ENCODE measurements at regions not wholly inside any gene's neighbourhood (a gene's known extent, or its start where the extent isn't known, plus 50 kb on each side); places are given as distances from the start of the nearest gene placed in this dataset.

- no peak for DNase-seq
Measured at GRCh38 chr10:31081937-31082840, 50.5 kb upstream of the ZNF438 start.

DNA sequence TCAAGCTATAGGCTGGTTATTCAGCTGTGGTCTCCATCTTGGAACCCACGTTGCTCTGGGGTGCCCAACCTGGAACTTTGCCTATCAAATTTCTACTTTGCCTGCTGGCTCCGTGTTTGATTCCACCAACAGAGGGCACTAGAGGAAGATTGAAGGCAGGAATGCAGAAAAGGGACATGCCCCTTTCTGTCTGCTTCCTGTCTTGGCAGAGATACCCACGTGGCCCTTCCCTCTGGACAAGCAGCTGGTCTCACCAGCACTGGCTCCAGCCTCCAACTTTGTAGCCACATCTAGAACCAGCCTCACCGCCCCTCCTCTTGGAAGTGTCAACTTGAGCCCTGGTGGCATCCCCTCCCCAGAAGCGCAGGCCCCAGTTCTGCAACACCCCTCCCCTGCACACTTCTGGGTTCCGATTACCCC lies 52.1 kb upstream of the ZNF438 start:
- DNase-seq = no peak

DNA sequence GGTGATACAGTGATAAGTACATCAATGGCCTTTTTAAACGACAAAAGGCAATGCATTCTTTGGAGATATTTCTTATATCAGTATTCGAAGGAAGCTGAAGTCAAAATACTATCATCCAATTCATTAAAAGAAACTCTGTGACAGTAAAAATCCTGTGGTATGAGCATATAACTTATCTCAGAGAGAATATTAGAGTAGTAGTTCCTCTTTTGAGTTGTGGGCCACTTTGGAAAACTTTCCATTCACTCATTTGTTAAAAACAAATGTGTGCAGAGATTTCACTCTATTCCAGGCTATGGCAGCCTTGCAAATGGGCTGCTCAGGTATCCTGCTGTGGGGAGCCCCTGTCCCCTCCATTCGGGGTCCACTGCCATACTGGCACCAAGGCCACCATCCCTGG lies 55.3 kb upstream of the ZNF438 start:
- DNase-seq = no peak

GRCh38 chr10:31087851-31088250 lies 56.2 kb upstream of the ZNF438 start:
- DNase-seq = no peak

GRCh38 chr10:31090894-31091607 lies 59.4 kb upstream of the ZNF438 start:
- DNase-seq = no peak

DNA sequence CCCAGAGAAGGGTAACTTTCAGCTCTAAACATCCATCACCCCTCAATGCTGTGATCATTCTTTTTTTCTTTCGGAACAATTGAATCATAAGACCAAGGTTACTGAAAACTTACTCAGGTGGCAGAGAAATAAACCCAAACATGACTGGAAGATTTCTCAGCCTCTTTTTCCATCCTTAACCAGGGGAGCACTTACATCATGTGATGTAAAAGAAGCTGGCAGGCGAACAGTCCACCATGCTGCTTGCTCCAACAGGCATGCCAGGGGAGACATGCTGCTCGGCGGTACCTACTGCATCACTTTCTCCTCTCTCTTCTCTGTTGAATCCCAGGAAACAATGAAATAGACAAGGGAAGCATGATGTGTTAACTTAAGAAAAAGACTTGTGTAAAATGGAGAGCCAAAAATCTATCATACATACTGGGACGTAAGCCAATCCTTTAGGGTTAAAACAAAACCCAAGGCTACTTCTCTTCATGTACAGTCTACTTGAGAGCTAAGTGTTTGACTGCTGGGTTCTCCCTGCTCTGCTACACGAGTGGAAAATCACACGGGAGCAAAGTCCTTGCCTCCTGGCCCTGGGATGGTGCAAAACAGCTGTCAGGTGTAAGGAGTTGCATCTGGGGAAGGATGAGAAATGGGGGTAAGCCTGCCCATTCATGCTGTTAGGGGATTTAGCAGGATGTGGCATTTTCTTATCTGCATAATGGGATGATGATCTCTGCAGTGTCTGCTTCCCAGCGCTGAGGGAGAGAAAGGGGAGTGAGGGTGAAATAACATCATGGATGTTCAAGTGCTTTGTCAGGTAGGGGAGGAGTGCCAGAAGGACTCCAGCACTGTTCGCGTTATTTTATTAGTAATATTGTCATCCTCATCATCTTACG lies 64.3 kb upstream of the ZNF438 start:
- no peak for DNase-seq

GRCh38 chr10:31098046-31098445 lies 66.4 kb upstream of the ZNF438 start:
- no peak for DNase-seq

- DNase-seq = no peak
Measured at GRCh38 chr10:31099094-31099493, 67.4 kb upstream of the ZNF438 start.

DNA sequence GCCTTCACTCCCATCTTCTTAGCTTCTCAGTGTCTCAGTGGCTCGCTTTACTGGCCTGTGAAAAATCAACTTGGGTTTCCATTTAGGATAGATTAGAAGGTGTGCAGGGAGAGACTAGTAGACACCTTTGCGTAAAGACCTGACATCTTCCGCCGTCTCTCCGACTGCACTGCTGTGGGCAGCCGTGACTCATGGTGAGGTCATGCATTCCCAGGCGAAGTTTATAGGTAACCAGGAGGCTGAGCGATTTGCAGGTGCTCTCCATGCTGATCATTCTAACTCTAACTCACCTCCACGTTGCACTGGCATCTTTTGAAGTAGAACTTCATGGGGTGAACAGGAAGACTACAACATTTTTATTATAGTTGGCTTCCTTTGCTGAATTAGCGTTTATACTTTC lies 68.0 kb upstream of the ZNF438 start:
- DNase-seq = no peak

DNA sequence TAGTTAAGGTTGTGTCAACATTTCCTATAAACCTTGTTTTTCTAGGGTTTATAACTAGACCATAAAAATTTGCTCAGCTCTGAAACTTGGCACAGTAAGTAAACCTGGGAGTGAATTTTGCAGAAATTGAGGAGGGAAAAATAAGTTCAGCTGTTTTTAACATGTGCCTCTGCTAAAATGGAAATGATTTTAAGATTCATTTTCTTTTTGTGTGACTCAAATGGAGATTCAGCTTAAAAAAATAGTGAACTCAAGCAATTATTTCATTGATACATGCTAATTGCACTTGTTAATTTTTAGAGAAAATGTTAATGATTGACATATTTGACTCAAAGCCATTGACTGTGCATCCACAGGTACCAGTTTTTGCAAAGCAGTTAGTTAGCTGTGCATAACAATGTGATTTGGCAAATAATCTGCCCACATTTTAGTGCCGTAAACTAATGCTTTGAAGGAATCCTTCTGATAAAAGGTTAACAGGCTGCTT lies 68.5 kb upstream of the ZNF438 start:
- no peak for DNase-seq

GRCh38 chr10:31100662-31101061 lies 69.0 kb upstream of the ZNF438 start:
- DNase-seq = no peak

GRCh38 chr10:31101123-31101522 lies 69.5 kb upstream of the ZNF438 start:
- DNase-seq = no peak

GRCh38 chr10:31102421-31102820 lies 70.8 kb upstream of the ZNF438 start:
- DNase-seq = no peak

DNA sequence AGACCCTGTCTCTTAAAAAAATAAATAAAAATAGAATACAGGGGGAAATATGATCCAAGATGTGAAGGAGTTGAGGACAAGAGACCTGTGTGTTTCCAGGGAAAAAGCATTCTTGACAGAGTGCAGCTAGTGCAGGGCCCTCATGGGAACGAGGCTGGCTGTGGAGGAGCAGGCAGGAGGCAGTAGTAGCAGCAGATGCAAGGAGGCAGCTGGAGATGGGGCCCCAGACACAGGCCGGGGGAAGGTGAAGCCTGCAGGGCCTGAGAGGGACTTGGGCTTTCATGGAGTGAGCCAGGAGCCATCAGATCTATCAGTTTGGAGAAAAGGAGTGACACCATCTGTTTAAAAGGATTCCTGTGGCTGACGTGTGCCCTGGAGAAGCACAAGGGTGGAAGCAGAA lies 71.4 kb upstream of the ZNF438 start:
- no peak for DNase-seq

DNA sequence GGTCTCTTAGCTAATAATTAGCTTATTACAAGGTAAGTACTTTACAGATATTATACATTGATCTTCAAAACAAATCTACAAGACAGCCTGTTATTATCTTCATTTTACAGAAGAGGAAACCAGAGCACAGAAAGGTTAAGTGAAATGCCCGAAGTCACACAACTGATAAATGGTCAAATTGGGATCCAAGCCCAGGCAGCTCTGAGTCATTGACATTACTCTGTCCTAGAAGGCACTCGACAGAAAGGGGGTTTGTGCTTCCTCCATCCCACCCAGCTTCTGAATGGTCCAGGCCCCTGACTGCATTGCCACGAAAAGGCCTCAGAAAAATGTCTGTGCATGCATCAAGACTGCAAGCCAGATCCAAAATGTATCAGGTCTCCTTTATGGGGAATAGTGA lies 81.3 kb upstream of the ZNF438 start:
- no peak for DNase-seq

DNA sequence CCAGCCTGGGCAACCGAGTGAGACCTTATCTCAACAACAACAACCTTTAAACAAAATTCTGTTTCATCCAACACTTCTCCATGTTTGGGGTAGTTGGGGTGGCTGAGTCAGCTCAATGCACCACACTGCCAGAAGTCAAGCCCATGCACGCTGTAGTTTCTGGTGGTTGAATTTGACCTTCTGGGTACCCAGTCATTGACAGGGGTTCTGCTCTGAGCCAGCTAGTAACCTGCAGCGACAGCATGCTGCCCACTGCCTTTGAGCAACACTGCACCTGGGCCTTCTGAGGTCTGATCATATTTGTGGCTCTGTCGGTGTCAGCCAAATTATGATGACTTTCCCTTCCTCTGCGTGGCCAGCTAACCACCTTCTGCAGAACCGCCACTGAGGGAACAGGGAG lies 84.6 kb upstream of the ZNF438 start:
- DNase-seq = no peak

DNA sequence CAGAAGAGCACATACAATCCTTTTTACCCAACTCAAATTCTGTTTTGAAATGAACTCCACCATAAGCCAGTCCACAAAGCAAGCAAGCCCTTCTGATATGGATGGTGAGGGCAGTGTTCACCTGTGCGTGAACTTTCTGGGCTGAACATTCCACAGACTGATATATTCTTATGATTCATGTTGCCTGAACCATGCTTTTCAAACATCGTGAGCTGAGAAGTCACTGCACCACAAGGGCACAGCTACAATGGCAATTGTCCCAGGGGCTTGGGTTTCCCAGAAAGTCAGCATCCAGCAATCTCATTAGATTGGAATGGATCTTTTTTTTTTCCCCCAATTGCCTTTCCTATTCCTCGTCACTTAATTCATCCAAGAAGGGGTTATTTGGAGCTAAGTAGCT lies 86.9 kb upstream of the ZNF438 start:
- no peak for DNase-seq

- no peak for DNase-seq
Measured at GRCh38 chr10:31120392-31120791, 88.7 kb upstream of the ZNF438 start.

DNA sequence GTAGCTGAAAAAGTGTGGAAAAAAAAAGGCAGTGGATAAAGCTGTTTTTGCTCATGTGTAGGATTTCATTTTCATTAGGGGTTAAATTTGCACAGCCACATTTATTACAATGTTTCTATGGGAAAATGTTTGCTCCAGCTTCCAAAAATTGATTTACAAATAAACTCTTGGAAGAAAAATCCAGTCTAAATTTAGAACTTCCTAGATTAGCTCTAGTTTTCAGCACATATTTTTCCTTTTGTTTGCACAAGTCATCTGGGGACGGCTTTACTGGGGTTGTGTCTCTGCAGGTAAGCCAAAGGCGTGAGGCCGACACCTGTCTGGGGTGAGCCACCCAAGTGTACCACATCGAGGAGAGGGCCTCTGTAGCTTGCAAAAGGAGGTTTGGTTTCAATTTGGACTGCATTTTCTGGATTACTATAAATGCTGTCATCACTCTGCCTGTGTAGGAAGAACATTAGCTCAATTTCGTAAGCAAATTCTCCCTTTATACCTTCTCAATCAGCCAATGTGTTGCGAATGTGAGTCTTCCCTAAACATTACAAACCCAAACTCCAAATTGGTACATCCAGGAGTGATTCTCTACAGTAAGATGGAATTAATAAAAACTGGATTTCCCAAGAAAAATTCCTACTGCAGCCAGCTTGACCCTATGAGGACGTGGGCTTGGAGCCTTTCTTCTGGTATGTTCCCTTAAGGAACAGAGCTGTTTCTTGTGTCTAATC lies 89.5 kb upstream of the ZNF438 start:
- DNase-seq = no peak

DNA sequence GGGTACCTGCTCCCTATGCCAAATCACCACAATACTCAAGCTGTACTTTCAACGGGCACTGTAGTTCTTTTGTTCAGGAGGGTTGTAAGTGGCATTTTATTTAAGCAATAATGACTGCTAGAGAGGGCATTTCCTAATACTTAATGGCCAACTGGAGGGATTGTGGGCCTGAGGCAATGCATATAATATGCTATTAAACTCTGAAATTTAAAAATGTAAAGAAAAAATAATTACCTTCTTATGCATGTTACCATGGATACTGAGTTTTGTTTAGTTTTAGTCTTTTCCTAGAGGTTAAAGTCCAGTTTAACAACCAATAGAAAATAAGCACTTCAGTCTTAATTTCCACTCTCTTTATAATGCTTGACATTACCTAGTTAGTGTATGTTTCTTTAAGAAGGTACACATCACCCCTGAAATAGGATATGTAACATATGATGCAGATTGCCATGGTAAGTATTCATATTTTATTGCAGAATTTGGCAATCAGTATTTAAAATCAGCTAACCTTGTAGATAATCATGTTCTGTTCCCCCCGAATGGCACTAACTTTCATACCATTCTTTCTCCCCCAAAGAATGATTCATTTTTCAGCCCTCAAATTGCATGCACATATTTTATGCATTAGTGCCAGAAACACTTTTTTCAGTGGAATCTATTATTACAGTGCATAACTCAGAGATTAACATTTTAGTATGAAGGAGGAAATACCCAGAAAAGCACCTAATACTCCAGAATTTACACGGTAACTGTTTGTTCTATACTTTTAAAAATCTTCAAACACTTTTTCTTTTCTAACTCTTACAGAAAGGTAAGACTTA lies 90.3 kb upstream of the ZNF438 start:
- no peak for DNase-seq

GRCh38 chr10:31123946-31124345 lies 92.3 kb upstream of the ZNF438 start:
- DNase-seq = no peak

DNA sequence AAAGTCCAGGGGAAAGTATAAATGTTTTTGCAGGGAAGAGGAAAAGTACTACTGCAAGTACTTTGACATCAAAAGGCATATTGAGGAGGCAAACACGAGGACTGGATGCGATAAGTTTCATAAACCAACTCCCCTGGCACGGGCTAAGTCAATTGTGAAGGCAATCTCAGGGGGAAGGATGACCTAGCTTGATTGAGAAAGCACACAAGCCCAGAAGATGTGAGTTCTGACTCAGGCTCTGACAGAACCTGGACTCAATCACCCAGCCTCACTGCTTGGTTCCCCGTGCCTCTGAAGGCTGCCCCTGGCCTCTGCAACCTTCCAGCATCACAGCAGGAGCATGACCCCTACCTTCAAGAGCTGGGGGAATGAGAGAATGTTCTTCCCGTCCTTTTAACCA lies 93.2 kb upstream of the ZNF438 start:
- DNase-seq = no peak
